ENCODE measurements at regions not wholly inside any gene's neighbourhood (a gene's known extent, or its start where the extent isn't known, plus 50 kb on each side); places are given as distances from the start of the nearest gene placed in this dataset.
"Not testable (repeated sequence)": the region's sequence is repeated elsewhere in the genome, so short reads cannot be mapped to it uniquely, and the experiment has no call there.

GRCh38 chr15:89026167-89026566 is 62.1 kb upstream of the ABHD2 start:
- DNase-seq (ENCODE audit: low read depth in 2 of 2): no peak

DNA sequence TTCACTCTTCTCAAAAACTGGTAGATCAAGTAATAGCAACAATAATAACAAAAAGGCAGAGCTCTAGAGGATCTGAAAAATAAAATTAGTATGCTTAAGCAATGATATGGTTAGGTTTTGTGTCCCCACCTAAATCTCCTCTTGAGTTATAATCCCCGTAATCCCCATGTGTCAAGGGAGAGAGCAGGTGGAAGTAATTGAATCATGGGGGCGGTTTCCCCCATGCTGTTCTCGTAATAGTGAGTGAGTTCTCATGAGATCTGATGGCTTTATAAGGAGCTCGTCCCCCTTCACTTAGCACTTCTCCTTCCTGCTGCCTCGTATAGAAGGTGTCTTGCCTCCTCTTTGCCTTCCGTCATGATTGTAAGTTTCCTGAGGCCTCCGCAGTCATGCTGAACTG is 60.2 kb upstream of the ABHD2 start:
- no peak for DNase-seq (ENCODE audit: low read depth in 2 of 2)

GRCh38 chr15:89030311-89030710 is 57.9 kb upstream of the ABHD2 start:
- no peak for DNase-seq (ENCODE audit: low read depth in 2 of 2)

DNA sequence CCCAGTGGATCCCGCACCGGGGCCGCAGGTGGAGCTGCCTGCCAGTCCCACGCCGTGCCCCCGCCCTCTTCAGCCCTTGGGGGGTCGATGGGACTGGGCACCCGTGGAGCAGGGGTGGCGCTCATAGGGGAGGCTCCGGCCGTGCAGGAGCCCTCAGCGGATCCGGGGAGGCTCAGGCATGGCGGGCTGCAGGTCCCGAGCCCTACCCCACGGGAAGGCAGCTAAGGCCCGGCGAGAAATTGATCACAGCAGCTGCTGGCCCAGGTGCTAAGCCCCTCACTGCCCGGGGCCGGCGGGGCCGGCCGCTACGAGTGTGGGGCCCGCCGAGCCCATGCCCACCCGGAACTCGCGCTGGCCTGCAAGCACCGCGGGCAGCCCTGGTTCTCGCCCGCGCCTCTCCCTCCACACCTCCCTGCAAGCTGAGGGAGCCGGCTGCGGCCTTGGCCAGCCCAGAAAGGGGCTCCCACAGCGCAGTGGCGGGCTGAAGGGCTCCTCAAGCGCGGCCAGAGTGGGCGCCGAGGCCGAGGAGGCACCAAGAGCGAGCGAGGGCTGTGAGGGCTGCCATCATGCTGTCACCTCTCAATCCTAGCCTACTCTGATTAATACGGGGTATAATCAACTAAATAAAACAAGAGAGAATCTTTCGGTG is 56.5 kb upstream of the ABHD2 start:
- DNase-seq (ENCODE audit: low read depth in 2 of 2): not testable (repeated sequence)

DNA sequence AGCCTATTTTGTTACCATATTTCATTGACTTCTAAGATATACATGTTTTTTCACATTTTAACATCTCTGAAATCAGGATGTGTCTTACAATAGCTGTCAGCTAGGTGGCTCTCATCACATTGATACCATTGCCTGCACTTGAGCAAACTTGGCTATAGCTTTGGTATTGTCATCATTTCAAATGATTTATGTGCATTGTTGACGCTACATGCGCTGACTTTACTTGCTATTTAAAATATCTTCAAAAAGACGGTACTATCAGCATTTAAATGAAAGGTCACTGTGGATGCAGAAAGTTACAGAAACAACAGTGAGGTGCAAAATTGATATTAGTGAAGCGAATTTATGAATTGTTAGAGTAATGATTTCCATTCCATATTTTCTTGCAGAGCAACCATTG is 54.0 kb upstream of the ABHD2 start:
- no peak for DNase-seq (ENCODE audit: low read depth in 2 of 2)

GRCh38 chr15:89035150-89035549 is 53.1 kb upstream of the ABHD2 start:
- DNase-seq (ENCODE audit: low read depth in 2 of 2): no peak

DNA sequence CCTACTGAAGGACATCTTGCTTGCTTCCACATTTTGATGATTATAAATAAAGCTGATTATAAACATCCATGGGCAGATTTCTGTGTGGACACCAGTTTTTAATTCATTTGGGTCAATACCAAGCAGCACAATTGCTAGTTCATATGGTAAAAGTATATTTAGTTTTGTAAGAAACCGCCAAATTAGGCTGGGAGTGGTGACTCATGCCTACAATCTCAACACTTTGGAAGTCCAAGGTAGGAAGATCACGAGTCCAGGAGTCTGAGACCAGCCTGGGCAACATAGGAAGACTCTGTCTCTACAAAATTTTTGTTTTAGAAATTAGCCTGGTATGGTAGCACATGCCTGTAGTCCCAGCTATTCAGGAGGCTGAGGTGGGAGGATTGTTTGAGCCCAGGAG is 52.6 kb upstream of the ABHD2 start:
- DNase-seq (ENCODE audit: low read depth in 2 of 2): no peak

- no peak for DNase-seq (ENCODE audit: low read depth in 2 of 2)
These were observed 50.1 kb upstream of the ABHD2 start for GRCh38 chr15:89038146-89038545.

All from stimulated activated CD8-positive, alpha-beta memory T cell treated with anti-CD3 and anti-CD28 coated beads, Interleukin-15, amount 100 ng/mL, for 48 hours (primary cell).